Endothelial cell of umbilical vein (primary cell): ENCODE measurements at regions not wholly inside any gene's neighbourhood (a gene's known extent, or its start where the extent isn't known, plus 50 kb on each side); places are given as distances from the start of the nearest gene placed in this dataset.

ENCODE experiments used
- EZH2 ChIP-seq: IDR thresholded peaks from 2 replicates; pipeline ENCODE4 v1.6.1; 2012; ENCODE audit warnings: borderline replicate concordance, low read depth, mild to moderate bottlenecking, moderate library complexity, low read length, inconsistent platforms; ENCODE audit not compliant: severe bottlenecking
- MYC ChIP-seq: IDR thresholded peaks from one replicate; pipeline ENCODE4 v1.6.1; 2011; ENCODE audit warnings: mild to moderate bottlenecking, low read depth, low read length
- POLR2A ChIP-seq: IDR thresholded peaks from 2 replicates; pipeline ENCODE4 v1.6.1; 2012; ENCODE audit warnings: low read depth, mild to moderate bottlenecking, control low read depth, low read length
- POLR2AphosphoS5 ChIP-seq: IDR thresholded peaks from 2 replicates; pipeline ENCODE4 v1.6.1; 2012; ENCODE audit warnings: low read depth, mild to moderate bottlenecking, control low read depth, low read length, moderate library complexity; ENCODE audit not compliant: insufficient read depth
- TF ChIP-seq, protein P1 (sequence below), 2 donors: IDR thresholded peaks; 1 replicate in 1 of 2; 2 replicates in 1 of 2; pipeline ENCODE4 v1.5.1; 2011; ENCODE audit warnings: low read length in 2 of 2, mild to moderate bottlenecking in 2 of 2, moderate library complexity in 2 of 2, control low read depth in 1 of 2, inconsistent platforms in 1 of 2, low read depth in 1 of 2; ENCODE audit not compliant: insufficient read depth in 1 of 2; ENCODE audit errors: extremely low read depth in 1 of 2
- TF ChIP-seq, protein P2 (sequence below): IDR thresholded peaks from 2 replicates; pipeline ENCODE4 v1.6.1; 2011; ENCODE audit not compliant: insufficient read depth, insufficient read length

DNA sequence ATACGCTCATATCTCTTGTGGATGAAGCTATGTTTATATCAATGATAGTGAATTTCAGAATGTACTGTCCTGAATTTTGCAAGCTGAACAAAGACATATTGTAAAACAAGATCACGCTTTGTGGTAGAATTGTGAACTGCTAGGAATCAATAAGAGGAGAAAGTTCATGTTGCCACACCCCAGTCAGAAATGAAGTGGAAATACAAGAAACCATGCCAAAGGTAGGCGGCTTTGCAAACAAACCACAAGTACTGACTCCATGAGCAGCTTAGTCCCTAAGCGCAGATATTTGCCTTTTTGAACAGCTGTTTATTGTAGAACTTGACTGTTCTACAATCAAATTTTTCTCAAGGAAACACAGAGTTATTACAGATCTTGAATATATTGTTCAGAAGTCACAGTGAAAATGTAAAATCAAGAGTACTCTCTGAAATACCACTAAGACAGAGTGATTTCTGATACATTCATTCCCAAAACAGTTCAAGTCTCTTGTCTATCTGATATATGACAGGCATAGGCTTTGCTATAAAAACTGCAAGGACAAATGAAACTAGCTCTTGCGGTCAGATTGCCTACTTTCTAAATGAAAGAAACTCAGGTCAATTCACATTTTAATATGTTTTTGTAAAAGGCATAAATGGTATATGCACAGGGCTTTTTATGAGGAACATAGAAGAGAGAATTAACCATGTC is 120.9 kb upstream of the CDH19 start:
- TF ChIP-seq, protein P1, sequence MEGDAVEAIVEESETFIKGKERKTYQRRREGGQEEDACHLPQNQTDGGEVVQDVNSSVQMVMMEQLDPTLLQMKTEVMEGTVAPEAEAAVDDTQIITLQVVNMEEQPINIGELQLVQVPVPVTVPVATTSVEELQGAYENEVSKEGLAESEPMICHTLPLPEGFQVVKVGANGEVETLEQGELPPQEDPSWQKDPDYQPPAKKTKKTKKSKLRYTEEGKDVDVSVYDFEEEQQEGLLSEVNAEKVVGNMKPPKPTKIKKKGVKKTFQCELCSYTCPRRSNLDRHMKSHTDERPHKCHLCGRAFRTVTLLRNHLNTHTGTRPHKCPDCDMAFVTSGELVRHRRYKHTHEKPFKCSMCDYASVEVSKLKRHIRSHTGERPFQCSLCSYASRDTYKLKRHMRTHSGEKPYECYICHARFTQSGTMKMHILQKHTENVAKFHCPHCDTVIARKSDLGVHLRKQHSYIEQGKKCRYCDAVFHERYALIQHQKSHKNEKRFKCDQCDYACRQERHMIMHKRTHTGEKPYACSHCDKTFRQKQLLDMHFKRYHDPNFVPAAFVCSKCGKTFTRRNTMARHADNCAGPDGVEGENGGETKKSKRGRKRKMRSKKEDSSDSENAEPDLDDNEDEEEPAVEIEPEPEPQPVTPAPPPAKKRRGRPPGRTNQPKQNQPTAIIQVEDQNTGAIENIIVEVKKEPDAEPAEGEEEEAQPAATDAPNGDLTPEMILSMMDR (IDR thresholded peaks at IDR 0.05; ENCODE audit: extremely low read depth in 1 of 2, insufficient read depth in 1 of 2, low read depth in 1 of 2, low read length in 2 of 2) = no peak
- TF ChIP-seq POLR2AphosphoS5 (no peak), MYC (no peak), EZH2 (no peak), POLR2A (no peak)
- TF ChIP-seq, protein P2, sequence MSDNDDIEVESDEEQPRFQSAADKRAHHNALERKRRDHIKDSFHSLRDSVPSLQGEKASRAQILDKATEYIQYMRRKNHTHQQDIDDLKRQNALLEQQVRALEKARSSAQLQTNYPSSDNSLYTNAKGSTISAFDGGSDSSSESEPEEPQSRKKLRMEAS = no peak
